DMS53 treated with DMSO at 0.1 percent for 48 hours (cell line): ENCODE measurements at regions not wholly inside any gene's neighbourhood (a gene's known extent, or its start where the extent isn't known, plus 50 kb on each side); places are given as distances from the start of the nearest gene placed in this dataset.
A peak's percentile ranks its signal among the peaks of the same experiment; 100 is the strongest.

Experiments used
- DNase-seq: peaks from one replicate; lab custom pipeline; 2025; ENCODE audit not compliant: unreplicated experiment; lab: John Stamatoyannopoulos, UW

- no peak for DNase-seq
Observed at GRCh38 chr5:176174345-176175025, 63.7 kb upstream of the SIMC1 start.

DNA sequence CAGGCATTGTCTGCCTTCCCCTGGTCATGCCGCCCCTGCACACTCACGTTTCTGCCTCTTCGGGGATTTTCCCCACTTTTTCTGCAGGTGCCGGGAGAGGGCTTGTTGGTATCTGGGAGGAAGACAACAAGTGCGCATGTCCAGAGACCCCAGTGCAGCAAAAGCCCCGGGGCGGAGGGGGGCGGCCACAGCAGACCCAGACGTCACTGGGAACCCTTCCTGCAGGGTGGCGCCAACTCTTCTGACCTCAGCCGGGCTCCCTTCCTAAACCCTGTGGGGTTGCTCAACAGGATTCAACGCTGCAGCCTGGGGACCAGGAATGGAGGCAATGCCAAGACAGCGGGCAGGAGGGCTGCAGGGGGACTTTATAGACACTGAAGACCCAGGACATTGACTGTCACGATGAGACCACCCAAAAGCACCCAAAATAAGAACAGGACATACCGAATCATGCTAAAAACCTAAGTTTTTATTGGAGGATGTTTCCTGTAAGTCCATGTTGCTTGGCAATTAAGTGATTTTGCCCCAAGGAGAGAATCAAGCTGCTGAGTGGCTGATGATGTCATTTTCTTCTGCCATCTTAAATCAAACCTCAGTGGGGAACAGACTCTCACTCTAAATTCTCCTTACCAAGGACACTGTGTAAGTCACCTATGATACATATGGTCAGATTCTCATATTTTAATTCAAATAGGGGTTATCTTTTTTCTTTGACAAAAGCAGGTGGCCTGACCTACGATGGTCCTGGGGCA, 62.9 kb upstream of the SIMC1 start:
- DNase-seq = no peak

- DNase-seq = no peak
Observed at GRCh38 chr5:176176231-176176630, 62.0 kb upstream of the SIMC1 start.

DNA sequence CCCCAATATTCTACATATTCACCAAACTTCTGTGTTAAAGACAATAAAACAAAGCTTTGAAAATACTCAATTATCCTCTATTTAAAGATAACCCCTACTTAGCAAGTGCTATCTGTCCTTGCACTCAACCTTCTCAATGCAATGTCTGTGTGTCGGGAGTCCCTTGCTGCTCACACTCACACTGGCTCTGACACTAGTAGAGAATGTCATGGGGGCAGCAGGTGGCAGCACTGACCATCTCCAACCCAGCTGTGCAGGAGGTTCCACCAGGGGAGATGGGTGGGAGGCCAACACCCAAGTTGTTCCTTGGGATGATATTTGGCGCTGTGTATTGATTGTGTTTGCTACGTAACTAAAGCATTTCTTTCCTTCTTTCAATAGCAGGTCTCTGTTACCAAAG, 59.4 kb upstream of the SIMC1 start:
- no peak for DNase-seq

DNA sequence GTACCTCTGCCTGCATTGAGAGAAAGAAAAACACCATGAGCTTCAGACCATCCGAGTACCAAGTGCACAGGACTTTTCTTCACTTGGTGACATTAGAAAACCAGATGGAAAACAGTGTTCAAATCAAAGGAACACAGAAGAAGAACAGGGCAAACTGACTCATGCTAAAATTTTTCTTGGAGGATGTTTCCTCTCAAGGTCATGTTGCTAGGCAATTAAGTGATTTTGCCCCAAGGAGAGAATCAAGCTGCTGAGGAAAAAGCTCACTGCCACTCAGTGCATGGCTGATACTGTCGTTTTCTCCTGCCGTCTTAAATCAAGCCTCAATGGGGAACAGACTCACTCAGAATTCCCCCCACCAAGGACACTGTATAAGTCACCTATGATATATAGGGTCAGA, 57.9 kb upstream of the SIMC1 start:
- no peak for DNase-seq

GRCh38 chr5:176180781-176181180, 57.4 kb upstream of the SIMC1 start:
- DNase-seq = no peak

DNA sequence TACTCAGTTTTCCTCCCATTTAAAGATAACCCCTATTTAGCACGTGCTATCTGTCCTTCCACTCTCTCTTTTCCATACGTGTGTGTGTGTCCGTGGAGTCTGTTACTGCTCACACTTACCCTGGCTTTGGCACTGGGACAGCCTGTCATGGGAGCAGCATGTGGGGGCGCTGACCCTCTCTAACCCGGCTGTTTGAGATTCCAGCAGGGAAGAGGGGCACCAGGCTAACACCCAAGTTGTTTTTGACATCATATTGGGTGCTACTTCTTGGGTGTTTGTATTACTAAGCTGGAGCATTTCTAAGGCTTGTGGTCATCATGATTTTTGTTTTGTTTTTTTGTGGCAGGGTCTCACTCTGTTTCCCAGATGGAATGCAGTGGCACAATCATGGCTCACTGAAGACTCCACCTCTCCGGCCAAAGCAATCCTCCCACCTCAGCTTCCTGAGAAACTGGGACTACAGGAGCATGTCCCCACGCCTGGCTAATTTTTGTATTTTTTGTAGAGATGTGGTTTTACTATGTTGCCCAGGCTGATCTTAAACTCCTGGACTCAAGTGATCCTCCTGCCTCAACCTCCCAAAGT, 56.9 kb upstream of the SIMC1 start:
- DNase-seq = no peak

GRCh38 chr5:176183321-176184074, 54.7 kb upstream of the SIMC1 start:
- DNase-seq = peak; percentile 92

DNA sequence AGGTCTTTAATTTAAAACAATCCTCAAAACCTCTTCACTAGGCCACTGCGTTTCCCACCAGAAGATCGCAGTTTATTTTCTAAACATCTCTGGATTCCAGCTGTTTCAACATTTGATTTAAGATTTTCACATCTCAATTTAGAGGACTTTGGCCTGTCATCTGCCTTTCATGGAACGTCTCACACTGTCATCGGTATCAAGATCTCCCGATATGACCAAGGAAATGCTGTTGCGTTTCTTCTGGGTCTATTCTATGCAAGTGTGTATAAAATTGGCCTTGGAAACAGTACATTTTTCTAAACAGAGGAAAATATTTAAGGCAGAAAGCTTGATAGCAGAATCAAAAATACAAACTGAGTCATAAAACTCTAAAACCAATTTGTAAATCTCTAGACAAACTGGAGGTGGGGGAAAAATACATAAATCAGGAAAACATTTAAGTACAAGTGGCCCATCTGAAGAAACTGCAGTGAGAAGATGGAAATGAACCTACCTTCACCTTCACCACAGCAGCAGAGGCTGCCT, 53.6 kb upstream of the SIMC1 start:
- DNase-seq = peak; percentile 20

GRCh38 chr5:176185133-176185733, 53.0 kb upstream of the SIMC1 start:
- peak; percentile 54 for DNase-seq

DNA sequence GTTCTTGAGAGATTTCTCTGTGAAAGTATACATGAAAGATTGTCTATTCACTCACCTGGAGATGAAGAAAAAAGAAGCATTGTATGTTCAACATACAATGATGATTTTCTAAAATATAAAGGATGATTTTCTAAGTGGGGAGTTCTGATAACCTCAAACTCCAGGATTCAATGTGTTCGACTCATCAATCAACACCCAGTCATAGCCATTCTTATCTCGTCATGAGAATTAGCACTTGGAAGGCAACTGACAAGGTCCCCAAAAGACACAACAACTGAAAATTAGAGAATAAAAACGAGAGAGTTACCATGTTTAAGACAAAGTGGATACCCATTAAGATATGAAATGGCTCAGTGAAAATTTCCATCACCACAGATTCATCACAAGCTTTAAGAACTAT, 52.1 kb upstream of the SIMC1 start:
- DNase-seq = no peak

- DNase-seq = peak; percentile 92
Observed at GRCh38 chr5:176187276-176188062, 50.8 kb upstream of the SIMC1 start.

DNA sequence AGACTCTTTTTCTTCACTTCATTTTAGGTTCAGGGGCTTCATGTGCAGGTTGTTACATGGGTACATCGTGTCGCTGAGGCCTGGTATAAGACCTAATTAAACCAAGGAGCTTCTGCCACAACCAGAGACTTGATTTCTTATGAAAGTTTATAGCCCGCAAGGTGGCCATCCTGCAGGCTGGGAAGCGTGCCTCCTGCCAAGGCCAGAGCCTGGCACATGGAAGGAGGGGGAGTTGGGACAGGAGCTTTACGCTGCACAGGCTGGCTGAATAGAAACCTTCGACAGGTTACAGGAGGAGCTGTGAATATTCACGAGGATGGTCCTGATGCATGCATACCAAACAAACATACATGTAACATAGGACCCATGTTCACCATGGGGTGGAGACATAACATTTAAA, 50.1 kb upstream of the SIMC1 start:
- no peak for DNase-seq
